GM23248 (cell line): ENCODE measurements at regions not wholly inside any gene's neighbourhood (a gene's known extent, or its start where the extent isn't known, plus 50 kb on each side); places are given as distances from the start of the nearest gene placed in this dataset.

Source experiments
- EZH2 ChIP-seq: fragments of 200-600 bp; sonication (generic); IDR thresholded peaks from 2 replicates; pipeline ENCODE4 v1.6.1; 2018; ENCODE audit warnings: antibody characterized with exemption, mild to moderate bottlenecking; ENCODE audit not compliant: insufficient read depth, poor library complexity, severe bottlenecking
- EZH2phosphoT487 ChIP-seq: fragments of 200-600 bp; sonication (generic); IDR thresholded peaks from 2 replicates; pipeline ENCODE4 v1.6.1; 2018; ENCODE audit warnings: antibody characterized with exemption, moderate library complexity, mild to moderate bottlenecking, low read depth; ENCODE audit not compliant: insufficient read depth

DNA sequence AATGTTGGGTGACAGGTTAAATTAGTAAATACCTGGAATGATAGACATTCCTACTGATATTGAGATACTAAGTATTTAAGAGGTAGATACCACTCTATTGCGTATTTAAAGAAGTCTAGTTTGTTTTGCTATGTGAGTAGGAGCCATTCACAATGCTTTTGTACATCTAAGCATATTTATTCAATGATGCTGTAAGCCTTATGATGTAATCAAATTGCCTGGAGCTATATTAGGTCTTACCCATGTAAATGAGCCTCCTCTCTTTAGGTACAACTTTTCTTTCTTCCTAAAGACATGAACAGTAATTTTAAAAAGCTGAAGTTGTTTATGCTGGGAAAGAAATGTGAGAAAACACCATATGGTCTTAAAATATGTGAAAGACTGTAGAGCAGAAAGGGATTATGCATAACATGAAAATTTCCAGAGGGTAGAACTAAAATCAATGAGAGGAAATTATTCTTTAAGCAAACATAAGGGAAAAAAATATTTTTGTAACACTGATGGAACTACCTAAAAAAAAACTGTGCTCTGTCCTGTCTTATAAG is 526.7 kb downstream of the EPHA7 start:
- no peak for TF ChIP-seq EZH2
- TF ChIP-seq EZH2phosphoT487, result no peak
